ENCODE measurements at regions not wholly inside any gene's neighbourhood (a gene's known extent, or its start where the extent isn't known, plus 50 kb on each side); places are given as distances from the start of the nearest gene placed in this dataset.

GRCh38 chr13:106756446-106756845 is 188.5 kb upstream of the ARGLU1 start:
- DNase-seq (ENCODE audit: extremely low read depth, low read depth) = no peak
- no peak overlapping the region for H3K4me3 ChIP-seq (replicated peaks; ENCODE audit: low read depth, low read length)
- TF ChIP-seq, protein P1, sequence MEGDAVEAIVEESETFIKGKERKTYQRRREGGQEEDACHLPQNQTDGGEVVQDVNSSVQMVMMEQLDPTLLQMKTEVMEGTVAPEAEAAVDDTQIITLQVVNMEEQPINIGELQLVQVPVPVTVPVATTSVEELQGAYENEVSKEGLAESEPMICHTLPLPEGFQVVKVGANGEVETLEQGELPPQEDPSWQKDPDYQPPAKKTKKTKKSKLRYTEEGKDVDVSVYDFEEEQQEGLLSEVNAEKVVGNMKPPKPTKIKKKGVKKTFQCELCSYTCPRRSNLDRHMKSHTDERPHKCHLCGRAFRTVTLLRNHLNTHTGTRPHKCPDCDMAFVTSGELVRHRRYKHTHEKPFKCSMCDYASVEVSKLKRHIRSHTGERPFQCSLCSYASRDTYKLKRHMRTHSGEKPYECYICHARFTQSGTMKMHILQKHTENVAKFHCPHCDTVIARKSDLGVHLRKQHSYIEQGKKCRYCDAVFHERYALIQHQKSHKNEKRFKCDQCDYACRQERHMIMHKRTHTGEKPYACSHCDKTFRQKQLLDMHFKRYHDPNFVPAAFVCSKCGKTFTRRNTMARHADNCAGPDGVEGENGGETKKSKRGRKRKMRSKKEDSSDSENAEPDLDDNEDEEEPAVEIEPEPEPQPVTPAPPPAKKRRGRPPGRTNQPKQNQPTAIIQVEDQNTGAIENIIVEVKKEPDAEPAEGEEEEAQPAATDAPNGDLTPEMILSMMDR (IDR thresholded peaks at IDR 0.05; ENCODE audit: low read depth, low read length, missing control alignments) = no peak

- no peak for DNase-seq (ENCODE audit: extremely low read depth, low read depth)
- TF ChIP-seq, protein P1 (IDR thresholded peaks at IDR 0.05; ENCODE audit: low read depth, low read length, missing control alignments) = no peak
- no peak overlapping the region for H3K4me3 ChIP-seq (replicated peaks; ENCODE audit: low read depth, low read length)
Observed at GRCh38 chr13:106755542-106755941, 187.6 kb upstream of the ARGLU1 start.

GRCh38 chr13:106753251-106753650 is 185.3 kb upstream of the ARGLU1 start:
- DNase-seq (ENCODE audit: extremely low read depth, low read depth) = no peak
- H3K4me3 ChIP-seq (replicated peaks; ENCODE audit: low read depth, low read length) = no peak overlapping the region
- TF ChIP-seq, protein P1 (IDR thresholded peaks at IDR 0.05; ENCODE audit: low read depth, low read length, missing control alignments) = no peak

- no peak overlapping the region for H3K4me3 ChIP-seq (replicated peaks; ENCODE audit: low read depth, low read length)
- TF ChIP-seq, protein P1 (IDR thresholded peaks at IDR 0.05; ENCODE audit: low read depth, low read length, missing control alignments) = no peak
- no peak for DNase-seq (ENCODE audit: extremely low read depth, low read depth)
Observed at GRCh38 chr13:106752584-106753170, 184.7 kb upstream of the ARGLU1 start.

DNA sequence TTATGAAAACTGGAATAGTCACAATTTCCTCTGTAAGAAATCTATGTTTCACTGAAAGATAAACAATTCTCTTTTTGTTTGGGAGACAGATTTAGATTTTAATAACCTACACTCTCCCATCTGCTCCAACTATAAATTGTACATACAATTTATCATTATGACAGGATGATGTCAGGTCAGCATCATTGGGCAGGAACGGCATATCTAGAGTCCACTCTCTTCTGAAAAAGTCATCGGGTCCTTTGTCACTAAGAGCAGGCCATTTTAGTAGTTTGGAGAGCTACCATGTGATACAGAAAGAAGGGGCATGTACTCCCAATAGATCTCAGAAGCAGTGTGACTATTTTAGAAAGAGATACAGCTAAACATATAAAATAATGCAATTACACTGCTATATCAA is 180.8 kb upstream of the ARGLU1 start:
- TF ChIP-seq, protein P1 (IDR thresholded peaks at IDR 0.05; ENCODE audit: low read depth, low read length, missing control alignments) = no peak
- no peak overlapping the region for H3K4me3 ChIP-seq (replicated peaks; ENCODE audit: low read depth, low read length)
- no peak for DNase-seq (ENCODE audit: extremely low read depth, low read depth)

DNA sequence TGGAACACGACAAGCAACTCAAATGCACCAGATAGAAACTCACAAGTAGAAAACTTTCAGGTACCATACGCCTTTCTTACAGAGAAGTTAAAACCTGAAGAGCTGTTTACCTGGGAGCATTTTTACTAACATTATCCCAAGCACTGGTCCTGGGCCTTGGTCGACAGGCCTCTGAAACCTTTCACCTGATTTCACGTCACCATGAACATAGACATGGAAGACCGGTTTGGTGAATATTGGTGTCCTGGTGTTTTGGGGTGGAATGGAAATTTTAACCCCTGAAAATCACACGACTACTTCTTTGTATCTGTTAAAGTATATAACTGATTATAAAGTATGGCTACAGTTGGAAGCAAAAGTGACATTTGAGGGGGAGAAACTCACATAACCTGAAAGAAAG is 176.6 kb upstream of the ARGLU1 start:
- DNase-seq (ENCODE audit: extremely low read depth, low read depth) = no peak
- TF ChIP-seq, protein P1 (IDR thresholded peaks at IDR 0.05; ENCODE audit: low read depth, low read length, missing control alignments) = no peak

GRCh38 chr13:106738186-106738678 is 170.3 kb upstream of the ARGLU1 start:
- TF ChIP-seq, protein P1 (IDR thresholded peaks at IDR 0.05; ENCODE audit: low read depth, low read length, missing control alignments) = no peak
- H3K4me3 ChIP-seq (replicated peaks; ENCODE audit: low read depth, low read length) = no peak overlapping the region
- no peak for DNase-seq (ENCODE audit: extremely low read depth, low read depth)

More for the DNA sequence above, 176.6 kb upstream of the ARGLU1 start:
- no peak overlapping the region for H3K4me3 ChIP-seq (replicated peaks; ENCODE audit: low read depth, low read length)
